ENCODE measurements at regions not wholly inside any gene's neighbourhood (a gene's known extent, or its start where the extent isn't known, plus 50 kb on each side); places are given as distances from the start of the nearest gene placed in this dataset.
"Not testable (repeated sequence)": the region's sequence is repeated elsewhere in the genome, so short reads cannot be mapped to it uniquely, and the experiment has no call there.

DNA sequence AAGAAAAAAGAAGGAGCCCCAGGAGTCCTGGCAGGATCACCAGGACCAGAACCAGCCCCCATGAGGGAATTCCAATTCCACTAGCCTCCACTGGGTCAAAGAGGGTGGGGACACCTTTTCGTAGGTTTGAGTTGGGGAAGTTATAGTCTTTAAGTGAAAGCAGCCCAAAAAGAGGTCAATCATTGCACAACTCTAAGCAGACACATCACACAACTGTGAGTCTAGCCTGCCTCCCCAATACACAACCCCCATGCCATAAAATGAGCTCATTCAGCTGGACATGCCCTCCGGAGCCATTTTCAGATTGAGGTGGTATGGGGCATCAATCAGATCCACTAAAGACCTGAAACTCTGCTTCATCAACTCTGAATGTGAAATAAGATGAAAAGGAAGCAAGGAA, 179.9 kb downstream of the NPHP4 start:
- DNase-seq, result no peak

DNA sequence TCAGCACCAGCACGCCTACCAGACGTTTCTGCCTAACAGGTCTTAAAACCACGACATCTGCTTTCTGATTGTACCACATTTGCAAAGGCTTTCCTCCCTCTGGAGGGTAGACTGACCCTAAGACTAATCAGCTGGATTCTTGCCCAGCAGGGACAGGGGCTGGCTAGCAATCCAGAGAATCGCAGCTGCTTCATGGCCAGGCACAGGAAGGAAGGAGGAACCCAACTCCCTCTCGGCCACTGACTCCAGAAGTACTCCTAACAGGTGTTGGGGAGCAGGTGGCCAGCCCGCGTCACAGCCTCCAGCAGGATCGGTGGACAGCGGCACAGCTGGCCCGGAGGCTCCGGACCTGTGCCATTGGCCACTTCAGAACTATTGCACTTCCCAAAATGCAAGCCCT, 180.8 kb downstream of the NPHP4 start:
- DNase-seq, result no peak

DNA sequence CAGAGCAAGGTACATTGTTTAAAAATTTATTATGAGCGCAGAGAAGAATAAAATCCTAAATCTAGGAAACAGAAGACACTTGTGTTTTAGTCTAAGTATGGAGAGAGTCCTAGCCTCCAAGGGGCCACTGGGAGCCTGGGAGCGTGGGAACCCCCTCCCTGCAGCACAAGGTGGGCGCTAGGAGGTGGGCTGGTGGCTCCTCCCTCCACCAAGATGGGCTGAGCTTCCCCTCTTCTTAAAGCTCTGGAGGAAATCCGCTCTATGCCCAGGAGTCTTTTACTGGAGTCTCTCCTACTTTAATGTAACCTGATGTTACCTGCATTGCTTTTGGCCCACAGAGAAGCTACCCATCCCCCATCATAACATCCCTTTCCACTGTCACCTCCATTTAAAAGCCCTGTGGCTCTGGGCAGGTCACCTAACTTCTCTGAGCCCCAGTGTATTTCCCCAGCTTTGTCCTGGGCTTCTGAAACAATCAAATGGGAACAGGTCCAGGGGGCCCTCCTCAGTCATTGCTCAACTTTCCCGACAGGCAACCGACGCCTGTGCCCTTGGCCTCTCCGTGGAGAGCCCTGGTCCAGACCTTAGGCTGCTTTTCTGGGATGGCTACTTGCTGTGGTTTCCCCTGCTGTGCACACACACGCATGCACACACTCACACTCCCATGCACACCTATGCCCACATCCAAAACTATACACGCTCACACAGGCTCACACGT, 181.5 kb downstream of the NPHP4 start:
- DNase-seq, result no peak

DNA sequence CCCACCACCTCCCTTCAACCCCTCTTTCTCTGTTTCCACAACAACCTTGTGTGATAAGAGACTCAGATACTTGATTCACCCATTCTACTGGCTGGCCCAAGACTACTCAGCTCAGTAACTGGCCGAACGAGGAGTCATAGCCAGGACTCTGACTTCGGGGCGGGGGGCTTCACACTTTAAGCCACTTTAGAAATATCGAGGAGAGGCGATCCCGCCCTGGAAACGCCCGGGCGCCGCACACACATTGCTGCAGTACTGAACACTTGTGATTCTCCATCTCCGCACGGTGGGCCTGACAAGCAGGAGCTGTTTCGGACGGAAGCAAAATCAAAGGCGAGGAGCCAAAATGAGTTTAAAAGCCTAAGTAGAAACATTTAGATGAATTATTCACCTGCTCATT, 182.1 kb downstream of the NPHP4 start:
- DNase-seq, result no peak

DNA sequence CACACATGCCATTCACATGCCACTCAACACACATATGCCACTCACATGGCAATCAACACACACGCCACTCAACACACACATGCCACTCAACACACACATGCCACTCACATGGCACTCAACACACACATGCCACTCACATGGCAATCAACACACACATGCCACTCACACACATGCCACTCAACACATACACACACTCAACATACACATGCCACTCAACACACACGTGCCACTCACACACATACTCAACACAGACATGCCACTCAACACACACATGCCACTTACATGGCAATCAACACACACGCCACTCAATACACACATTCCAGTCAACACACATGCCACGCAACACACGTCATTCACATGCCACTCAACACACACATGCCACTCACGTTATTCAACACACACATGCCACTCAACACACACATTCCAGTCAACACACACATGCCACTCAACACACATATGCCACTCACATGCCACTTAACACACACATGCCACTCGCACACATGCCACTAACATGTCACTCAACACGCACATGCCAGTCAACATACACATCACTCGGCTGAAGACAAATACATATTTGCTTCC, 182.9 kb downstream of the NPHP4 start:
- DNase-seq, result no peak

DNA sequence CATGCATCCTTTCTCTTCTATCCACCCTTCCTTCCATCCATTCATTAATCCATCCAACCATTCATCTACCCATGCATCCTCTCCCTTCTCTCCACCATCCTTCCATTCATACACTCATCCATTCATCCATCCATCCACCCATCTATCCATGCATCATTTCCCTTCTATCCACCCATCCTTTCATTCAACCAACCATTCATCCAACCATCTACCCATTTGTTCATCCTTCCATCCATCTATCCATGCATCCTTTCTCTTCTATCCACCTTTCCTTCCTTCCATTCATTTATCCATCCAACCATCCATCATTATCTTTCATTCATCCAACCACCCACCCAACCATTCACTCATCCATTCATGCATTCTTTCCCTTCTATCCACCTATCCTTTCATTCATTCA, 188.4 kb downstream of the NPHP4 start:
- no peak for DNase-seq

DNA sequence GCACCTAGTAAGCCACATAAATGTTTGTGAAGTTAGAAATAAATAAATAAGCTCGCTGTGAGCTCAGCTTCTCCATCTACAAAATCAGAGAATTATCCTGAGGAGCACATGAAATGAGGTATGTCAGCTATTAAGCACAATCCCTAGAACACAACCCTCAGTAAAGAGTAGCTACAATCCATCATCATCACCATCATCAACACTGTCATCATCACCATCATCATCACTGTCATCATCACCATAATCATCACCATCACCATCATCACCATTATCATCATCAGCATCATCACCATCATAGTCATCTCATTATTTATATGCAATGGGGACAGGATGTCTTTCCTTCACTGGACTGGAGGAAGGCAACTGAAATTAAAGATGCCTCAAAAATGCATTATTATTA, 189.6 kb downstream of the NPHP4 start:
- no peak for DNase-seq

DNA sequence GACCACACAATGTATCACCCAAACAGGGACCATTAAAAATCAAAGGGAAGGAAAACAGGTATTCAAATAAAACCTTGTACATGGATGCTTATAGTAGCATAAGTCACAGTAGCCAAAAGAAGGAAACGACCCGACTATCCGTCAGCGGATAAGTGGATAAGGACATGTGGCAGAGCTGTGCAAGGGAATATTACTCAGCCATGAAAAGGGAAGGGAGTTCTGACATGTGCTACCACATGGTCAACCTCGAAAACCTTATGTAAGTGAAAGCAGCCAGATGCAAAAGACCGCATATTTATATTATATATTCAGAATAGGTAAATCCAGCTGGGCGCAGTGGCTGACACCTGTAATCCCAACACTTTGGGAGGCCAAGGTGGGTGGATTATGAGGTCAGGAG, 193.3 kb downstream of the NPHP4 start:
- no peak for DNase-seq

DNA sequence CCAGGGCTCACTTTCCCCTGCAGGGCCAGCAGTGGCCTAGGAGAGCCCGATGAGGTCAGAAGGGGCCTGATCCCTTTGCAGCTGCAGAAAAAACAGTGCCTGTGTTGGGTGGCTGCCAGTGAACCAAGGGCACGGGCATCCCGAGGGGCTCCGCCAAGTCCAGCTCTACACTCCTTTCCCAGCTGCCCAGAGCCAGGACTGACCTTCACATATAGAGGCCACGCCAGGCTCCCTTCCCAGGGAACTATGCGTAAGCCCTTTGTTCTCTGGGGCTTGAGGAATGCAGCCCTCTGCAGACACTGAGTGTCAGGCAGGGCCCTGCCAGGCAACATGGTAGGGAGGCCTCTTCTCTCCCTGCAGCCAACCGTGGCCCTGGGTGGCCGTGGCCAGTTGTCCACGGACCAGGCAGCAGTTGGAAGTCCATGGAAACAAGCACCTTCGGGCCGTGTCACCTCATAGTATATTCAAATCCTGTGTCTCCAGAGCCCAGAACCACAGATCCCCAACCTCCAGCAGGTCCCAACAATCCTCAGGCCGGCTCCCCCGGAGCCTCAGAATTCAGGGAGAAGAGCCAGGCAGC, 194.0 kb downstream of the NPHP4 start:
- DNase-seq, result no peak

DNA sequence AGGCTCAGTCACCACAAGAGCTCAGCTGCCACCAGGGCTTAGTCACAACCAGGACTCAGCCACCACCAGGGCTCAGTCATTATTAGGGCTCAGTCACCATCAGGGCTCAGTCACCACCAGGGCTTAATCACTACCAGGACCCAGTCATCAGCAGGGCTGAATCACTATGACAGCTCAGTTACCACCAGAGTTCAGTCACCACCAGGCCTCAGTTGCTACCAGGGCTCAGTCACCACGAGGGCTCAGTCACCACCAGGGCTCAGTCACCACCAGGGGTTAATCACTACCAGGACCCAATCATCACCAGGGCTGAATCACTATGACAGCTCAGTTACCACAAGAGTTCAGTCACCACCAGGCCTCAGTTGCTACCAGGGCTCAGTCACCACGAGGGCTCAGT, 196.2 kb downstream of the NPHP4 start:
- DNase-seq, result no peak

DNA sequence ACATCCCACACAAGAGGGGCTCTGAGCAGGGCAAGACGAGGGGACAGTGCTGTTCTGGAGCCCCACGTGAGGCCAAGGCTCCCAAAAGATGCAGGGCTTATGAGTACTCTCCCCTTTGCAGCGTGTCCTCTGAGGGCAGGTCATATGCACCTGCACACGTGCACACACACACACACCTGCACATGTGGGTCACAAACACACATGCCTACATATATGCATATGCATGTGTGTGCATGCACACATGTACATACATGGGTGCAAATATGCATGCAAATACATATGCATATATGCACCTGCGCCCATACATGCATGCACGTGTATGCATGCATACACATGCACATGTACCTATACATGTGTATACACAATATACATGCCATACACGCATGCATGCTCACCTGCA, 197.9 kb downstream of the NPHP4 start:
- DNase-seq, result no peak

DNA sequence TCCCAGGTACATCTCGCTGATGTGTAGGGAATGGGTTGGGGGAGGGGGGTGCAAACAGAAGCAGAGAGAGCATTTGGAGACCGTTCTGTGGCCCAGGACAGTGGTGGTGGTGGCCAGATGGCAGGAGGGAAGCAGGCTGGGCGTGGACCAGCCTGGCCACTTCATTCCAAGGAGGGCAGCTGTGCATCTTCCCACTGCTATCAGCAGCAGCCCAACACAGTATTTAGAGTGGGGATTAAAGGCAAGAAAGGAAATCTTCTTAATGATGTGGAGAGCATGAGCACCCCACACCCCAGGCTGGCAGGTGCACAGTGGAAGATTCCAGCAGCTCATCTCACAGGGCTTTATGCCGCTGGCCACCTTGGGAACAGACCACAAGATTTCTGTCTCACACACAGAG, 198.7 kb downstream of the NPHP4 start:
- DNase-seq, result no peak

DNA sequence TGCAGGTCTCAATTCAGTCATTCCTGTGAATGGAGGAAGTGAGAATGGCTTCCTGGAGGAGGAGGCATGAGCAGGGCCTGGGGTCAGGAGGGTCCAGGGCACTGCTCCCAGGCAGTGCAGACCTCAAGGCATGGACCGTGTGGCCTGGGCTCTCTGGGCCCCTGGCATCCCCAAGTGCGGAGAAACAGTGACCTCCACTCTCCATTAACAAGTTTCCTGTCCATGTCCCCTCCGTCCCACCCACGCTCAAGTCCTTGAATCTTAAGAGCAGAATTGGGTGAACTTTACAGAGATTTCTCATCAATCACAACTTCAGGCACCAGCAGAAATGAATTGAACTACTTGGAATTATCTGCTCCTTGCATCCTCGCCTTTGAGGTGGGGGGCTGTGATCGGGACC, 211.1 kb downstream of the NPHP4 start:
- no peak for DNase-seq

DNA sequence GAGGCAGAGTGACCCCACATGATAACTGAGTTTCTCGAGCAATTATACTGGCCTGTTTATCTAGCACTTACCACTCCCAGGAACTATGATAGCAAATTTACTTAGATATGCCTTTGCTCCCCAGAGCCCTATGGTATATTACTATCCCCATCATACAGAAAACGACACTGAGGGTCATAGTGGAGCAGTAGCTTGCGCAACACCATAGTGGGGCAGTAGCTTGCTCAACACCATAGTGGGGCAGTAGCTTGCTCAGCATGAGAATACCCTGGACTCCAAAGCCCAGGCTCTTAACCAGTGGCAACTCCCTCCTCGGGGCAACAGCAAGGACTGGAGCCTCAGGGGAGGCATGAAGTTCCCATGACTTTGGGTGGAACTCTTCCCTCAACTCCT, 211.9 kb downstream of the NPHP4 start:
- DNase-seq, result no peak

DNA sequence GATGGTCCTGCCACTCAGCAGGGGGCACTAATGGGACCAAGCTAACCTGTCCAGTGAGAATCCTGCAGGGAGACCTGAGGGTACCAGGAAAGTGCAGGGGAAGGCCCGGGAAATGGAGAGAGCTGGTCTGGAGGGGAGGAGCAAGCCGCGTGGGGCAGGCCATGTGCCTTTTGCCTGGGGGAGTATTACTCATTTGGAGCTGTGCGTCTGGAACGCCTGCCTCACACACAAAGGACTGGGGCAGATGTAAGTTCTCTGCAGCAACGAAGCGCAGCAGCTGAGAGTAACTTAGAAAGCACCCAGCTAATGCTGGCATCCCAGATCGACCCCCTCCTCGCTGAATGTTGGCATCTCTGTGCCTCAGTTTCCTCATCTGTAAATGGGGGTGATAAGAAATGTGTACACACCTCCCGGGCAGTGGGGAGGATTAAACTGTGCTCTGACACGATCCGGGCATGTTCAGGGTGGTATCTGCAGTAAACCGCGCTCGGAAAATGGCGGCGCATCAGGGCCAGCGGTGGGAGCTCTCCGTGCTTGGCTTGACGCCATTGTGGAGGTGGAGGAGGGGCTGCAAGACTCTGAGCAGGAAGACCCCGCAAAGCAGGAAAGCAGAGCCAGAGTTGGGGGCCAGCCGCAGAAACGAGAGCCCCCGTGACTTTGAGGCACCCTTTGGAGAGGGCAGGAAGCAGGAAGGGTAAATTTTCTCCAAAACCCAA, 212.5 kb downstream of the NPHP4 start:
- no peak for DNase-seq

DNA sequence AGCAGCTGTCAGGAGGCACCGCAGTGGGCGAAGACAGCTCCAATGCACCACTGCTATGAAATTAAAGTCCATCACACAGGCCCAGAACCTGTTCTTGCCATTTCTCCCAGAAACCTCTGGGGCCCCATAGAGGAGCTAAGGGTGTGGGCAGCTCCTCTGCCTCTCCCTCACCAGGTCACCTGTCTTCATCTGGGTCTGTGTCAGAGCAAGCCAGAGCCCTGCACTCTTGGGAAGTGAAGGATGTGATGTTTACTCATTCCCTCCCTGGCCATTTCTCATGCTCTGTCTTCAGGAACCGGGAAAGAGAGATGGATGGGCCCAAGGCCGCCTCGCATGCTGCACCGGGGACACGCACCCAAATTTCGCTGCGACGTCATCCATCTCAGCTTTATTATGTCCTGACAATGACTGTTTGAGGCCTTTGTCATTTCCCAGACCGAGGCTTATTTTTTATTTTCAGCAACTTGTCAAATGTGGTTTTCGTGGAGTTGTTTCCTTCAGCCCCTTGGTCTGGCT, 216.1 kb downstream of the NPHP4 start:
- DNase-seq, result no peak

DNA sequence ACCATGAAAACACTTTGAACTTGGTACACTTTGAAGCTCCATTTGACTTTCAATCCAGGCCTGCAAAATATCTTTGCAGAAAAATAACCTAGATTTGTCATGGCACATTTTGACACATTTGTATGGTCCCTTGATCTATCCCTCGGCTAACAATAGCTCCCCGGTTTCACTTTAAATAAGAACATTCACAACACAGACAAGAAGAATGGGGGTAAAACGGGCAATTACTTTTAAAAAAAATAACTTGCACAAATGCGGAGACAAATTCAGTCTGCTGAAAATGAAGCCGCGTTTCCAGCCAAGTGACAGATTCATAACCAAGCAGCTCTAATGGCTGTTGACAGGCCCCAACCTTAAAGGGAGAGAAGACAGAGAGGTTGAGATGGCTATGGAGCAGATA, 218.2 kb downstream of the NPHP4 start:
- DNase-seq, result no peak

DNA sequence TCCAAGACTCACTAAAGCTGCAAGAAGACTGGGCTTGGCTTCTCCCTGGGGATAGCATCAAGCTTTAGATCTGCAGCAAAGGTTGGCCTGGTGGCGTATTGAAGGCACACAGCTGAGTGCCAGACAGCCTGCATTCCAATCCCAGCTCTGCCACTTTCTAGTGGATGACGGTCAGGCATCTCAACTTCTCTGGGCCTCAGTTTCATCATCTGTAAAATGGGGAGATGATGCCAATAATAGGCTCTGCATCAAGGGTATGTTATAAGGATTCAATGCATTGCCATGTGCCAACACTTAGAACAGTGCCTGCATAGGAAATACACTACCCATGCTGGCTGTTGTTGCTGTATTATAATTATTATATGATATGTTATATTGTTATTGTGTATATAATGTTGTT, 220.4 kb downstream of the NPHP4 start:
- DNase-seq, result no peak

DNA sequence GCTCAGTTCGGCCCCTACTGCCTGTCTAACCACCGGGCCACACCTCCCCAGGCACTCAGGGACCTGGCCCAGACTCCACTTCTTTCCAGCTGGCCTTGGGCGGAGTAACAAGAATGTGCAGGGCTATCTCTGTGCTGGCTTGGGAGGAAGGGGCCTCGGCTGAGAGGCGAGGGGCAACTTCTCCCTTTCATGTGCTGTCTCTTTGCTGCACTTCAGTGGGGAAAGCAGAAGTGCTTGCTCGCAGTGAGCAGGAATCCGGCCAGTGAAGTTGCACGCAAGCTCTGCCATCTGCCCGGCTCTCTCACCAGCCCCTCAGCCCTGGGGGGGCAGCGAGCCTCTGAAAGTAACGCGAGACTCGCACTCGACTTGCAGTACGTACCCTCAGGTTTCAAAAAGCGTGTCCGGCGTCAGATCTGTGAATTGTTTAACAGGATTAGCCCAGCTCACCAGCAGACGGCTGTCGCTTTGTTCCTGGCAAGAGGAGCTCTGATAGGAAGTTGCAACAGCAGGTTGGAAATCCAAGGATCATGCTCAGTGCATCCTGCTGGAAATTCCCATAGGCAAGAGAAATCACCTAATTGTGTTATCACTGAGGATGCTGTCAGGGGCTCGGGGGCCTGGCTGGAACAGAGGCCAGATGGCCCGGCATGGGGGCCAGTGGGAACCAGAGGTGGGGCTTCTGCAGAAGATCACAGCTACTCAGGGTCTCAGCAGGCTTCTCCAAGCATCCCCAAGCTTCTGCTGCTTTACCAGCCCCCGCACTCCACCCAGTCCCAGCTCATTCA, 221.1 kb downstream of the NPHP4 start:
- DNase-seq, result no peak

DNA sequence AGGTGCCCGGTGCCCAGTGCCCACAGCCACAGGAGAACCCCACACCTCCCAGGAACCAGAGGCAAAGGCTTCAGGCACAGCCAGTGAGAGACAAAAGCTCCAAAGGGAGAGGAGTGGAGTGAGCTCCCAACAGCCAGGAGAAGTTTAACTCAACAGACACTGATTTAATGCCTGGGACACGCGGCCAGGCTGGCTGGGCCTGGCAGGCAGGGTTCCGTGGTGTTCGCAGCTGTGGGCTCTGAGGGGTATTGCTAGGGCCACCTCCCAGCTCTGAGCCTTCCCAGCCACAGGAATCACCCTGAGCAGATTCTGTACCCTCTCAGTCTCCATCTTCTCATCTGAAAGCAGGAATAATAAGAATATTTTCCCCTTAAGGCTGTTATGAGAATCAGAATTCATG, 222.5 kb downstream of the NPHP4 start:
- DNase-seq, result no peak

DNA sequence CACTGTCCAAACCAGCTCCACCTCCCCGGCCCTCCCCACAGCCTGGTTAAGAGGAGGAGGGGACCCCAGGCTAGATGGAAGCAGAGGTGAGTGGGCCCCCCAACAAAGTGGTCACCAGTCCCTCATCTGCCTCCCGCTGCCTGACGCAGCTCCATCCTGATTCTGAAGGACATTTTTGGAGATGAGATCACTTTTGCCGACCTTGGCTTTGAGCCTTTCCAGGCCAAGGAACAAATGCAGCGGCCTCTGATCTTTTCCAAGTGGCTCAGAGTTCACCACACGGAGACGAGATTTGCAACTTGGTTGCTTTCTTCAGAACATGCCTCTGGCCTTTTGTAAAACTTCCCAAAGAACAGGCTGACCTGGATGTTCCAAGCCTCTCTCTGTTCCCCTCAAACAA, 223.1 kb downstream of the NPHP4 start:
- DNase-seq, result no peak

DNA sequence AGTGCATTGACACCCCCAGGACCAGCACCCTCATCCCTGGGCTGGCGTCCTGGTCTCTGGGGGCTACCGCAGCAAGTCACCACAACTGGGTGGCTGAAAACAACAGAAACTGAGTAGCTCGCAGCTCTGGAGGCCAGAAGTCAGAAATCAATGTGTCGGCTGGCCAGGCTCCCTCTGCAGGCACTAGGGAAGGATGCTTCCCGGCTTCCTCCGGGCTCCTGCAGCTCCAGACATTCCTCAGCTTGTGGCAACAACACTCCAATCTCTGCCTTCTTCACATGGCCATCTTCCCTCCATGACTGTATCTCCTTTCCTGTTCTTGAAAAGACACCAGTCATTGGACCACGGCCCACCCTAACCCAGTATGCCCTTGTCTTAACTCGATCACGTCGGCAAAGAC, 224.2 kb downstream of the NPHP4 start:
- no peak for DNase-seq

DNA sequence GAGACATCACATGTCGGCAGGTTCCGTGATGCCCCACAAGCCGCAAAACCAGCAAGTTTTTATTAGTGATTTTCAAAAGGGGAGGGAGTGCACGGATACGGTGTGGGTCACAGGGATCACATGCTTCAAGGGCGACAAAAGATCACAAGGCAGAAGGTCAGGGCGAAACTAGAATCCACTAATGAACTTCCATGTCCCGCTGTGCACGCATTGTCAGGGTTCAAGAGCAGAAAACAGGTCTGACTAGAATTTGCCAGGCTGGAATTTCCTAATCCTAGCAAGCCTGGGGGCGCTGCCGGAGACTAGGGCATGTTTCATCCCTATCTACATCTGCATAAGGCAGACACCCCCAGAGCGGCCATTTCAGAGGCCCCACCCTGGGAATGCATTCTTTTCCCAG, 225.2 kb downstream of the NPHP4 start:
- DNase-seq, result not testable (repeated sequence)
